Testis (tissue), 2 donors: ENCODE measurements at regions not wholly inside any gene's neighbourhood (a gene's known extent, or its start where the extent isn't known, plus 50 kb on each side); places are given as distances from the start of the nearest gene placed in this dataset.

Source experiments
- POLR2A ChIP-seq: fragments of 450-650 bp; IDR thresholded peaks from one replicate; pipeline ENCODE4 v1.6.1; 2017; ENCODE audit warnings: antibody characterized with exemption, mild to moderate bottlenecking, moderate library complexity
- TF ChIP-seq, protein P1 (sequence below), 3 experiments: fragments of 450-650 bp in 2 of 3; fragments of 200-600 bp in 1 of 3; sonication (generic) in 1 of 3; IDR thresholded peaks; one replicate each; pipeline ENCODE4 v1.5.1; 2016 to 2019; ENCODE audit warnings: antibody characterized with exemption in 3 of 3, mild to moderate bottlenecking in 2 of 3, moderate library complexity in 1 of 3

- TF ChIP-seq, protein P1, sequence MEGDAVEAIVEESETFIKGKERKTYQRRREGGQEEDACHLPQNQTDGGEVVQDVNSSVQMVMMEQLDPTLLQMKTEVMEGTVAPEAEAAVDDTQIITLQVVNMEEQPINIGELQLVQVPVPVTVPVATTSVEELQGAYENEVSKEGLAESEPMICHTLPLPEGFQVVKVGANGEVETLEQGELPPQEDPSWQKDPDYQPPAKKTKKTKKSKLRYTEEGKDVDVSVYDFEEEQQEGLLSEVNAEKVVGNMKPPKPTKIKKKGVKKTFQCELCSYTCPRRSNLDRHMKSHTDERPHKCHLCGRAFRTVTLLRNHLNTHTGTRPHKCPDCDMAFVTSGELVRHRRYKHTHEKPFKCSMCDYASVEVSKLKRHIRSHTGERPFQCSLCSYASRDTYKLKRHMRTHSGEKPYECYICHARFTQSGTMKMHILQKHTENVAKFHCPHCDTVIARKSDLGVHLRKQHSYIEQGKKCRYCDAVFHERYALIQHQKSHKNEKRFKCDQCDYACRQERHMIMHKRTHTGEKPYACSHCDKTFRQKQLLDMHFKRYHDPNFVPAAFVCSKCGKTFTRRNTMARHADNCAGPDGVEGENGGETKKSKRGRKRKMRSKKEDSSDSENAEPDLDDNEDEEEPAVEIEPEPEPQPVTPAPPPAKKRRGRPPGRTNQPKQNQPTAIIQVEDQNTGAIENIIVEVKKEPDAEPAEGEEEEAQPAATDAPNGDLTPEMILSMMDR (IDR thresholded peaks at IDR 0.05) = no peak
- TF ChIP-seq POLR2A = no peak
These were observed 556.1 kb upstream of the SLITRK6 start for GRCh38 chr13:86355301-86355700.
